HG03039 (cell line): ENCODE measurements at regions not wholly inside any gene's neighbourhood (a gene's known extent, or its start where the extent isn't known, plus 50 kb on each side); places are given as distances from the start of the nearest gene placed in this dataset.

Source experiments
- ATAC-seq: cut with Tn5 transposase; IDR thresholded peaks from one replicate; pipeline ENCODE4 v1.9.1; 2021; ENCODE audit warnings: mild to moderate bottlenecking, moderate library complexity; ENCODE audit not compliant: unreplicated experiment

GRCh38 chr18:77501266-77501665 is 251.6 kb downstream of the GALR1 start:
- ATAC-seq, result no peak

DNA sequence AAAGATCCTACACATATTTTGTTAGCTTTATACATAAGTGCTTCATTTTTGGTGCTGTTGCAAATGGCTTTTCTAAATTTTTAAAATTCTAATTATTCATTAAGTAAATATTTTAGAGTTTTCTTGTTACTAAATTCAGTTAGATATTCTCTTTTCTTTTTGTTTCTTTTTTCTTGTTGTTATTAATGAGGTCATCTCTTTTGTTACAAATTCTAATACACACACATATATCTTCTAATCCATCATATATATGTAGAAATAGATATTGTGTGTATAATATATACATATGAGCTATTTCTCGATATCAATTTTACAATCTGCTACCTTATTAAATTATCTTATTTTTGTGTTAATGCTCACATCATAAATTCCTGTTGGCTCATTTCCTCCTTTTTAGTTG is 255.9 kb downstream of the GALR1 start:
- no peak for ATAC-seq

DNA sequence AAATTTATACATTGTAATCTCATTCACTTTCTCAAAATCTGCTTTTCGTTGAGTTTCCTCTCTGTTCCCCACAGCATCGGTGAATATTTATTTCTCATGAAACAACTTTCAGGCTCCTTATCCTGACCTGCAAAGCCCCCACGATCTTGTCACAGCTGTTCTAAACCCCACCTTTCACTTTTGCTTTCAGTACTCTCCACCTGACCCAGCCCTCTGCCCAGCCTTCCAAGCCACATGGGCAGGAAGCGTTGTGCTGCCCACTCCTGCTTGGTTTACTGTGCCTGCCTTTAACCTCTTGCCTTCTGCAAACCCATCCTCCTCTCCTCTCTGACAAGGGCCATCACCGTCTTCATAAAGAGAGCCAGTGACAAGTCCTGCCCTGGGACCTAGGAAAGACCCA is 262.5 kb downstream of the GALR1 start:
- no peak for ATAC-seq

DNA sequence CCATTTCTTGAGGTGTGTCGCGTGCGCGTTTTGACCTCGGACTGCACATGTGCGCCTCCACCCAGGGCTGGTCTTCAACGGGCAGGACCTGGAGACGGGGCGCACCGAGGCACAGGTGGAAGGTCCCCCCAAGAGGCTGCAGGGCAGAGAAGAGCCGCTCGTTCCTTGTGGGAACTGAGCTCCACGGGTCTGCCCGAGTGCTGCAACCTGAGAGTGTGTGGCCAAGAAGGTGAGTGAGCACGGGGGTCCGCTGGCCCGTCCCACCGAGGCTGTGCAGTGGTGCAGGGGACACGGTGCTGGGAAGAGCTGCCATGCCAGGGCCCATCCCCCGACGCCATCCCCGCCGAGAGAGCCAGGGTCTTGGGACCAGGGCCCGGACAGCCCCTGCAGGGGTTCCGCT is 268.3 kb downstream of the GALR1 start:
- ATAC-seq, result no peak

DNA sequence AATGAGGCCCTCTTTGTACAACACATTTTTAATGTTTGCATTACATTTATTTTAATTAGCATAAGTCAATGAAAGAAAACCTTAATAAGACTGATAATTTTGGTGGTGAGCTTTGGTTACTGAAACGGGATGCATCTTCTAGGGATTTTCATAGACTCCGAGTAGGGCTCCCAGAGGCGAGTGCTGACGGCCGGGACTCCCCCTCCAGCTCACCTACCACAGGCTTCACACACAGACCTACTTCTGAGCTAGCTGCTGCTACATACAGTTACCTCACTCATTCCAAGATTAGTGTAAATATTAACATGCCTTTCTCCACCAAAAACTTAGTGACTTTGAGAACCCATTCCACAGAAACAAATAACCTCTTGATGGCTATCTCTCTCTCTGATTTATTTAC is 271.1 kb downstream of the GALR1 start:
- ATAC-seq, result no peak

DNA sequence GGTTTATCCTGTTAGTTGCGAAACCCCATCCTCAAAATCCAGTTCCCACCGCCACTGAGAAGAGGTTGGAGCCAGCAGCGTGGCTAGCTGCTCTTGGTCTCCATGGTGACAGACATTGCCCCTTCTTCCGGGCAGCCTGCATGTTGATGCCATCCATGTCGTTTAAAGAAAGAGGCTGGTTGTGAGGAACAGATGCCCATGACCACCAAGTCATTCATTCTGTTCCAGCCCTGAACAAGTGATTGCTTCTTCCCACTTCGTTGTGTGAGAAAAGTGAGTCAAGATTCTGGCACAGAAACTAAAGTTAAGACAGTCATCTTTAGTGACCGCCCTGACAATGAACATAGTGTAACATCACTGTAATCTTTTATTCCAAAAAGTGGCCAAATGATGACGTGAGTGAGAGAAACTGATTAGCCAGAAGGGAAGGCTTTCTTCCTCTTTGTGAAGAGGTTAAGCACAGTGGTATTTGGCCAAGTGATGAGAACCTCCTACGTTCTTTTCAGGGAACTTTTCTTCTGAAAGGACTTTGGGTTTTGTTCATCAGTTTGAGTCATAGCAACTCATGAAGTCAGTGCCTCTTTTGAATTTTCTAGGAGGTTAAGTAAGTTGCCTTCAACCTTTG is 272.5 kb downstream of the GALR1 start:
- no peak for ATAC-seq

DNA sequence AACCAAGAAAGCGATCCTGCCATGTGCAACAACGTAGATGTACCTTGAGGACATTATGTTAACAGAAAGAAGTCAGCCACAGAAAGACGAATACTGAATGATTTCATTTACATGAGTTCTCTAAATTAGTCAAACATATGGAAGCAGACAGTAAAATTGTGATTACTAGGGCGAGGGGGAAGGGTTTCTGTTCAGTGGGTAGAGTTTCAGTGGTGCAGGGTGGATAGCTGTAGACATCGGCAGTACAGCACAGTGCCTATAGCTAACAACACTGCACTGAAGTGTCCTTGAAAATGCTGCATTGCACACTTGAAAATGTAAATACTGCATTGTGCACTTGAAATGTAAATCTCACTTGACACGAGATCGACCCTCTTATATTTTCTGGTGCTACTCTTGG is 275.3 kb downstream of the GALR1 start:
- no peak for ATAC-seq

DNA sequence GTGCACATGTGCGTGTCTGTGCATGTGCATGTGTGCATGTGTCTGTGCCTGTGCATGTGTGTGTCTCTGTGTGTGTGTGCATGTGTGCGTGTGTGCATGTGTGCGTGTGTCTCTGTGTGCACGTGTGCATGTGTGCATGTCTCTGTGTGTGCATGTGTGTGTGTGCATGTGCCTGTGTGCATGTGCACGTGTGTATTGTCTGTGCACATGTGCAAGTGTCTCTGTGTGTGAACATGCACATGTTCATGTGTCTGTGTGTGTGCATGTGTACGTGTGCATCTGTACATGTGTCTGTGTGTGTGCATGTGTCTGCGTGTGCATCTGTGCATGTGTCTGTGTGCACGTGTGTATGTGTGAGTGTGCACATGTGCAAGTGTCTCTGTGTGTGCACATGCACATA is 277.3 kb downstream of the GALR1 start:
- no peak for ATAC-seq

- ATAC-seq, result no peak
These were observed 279.2 kb downstream of the GALR1 start for GRCh38 chr18:77528872-77529271.

DNA sequence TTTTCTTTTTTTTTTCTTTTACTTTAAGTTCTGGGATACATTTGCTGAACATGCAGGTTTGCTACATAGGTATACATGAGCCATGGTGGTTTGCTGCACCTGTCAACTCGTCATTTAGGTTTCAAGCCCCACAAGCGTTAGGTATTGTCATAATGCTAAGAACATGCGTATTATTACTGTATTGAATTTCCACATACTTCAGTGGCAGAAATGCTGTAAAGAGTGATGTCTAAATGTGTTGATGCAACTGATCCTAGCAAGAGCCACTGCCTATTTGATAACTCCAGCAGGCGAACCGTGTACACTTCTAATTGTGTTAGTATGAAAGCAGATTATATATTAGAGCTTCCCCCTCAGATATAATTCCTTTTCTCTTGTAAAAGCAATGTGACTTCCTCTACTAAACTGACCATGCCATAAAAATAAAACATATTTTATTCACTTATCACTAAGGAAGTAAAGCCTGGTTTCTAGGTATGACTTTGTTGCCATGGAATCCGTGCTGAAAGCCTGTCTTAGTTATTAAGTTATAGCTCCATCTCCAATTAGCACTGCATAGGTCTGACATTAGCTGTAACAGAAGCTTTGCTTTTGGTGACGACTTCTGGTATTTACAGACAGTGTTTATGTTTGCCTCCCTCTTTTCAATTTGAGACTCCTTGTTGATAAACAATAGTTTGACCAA is 280.0 kb downstream of the GALR1 start:
- no peak for ATAC-seq

- no peak for ATAC-seq
These were observed 281.1 kb downstream of the GALR1 start for GRCh38 chr18:77530732-77531131.

DNA sequence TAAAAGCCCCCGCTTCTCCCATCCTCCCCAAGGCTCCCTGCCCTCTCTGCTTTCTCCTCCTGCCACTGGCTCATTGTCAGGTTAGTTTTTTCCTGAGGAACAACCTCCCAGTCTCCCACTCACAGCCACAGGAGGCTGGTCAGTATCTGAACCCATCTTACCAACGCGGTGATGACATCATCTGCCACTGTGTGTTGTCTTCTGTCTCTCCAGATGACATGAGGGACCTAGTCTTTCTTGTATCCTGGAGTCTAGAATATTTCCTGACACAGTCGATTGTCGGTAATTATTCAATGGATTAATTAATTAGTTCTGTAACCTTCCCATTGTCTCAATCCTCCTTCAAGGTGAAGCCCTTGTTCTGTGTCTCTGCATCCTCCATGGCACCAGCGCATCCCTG is 290.2 kb downstream of the GALR1 start:
- no peak for ATAC-seq

DNA sequence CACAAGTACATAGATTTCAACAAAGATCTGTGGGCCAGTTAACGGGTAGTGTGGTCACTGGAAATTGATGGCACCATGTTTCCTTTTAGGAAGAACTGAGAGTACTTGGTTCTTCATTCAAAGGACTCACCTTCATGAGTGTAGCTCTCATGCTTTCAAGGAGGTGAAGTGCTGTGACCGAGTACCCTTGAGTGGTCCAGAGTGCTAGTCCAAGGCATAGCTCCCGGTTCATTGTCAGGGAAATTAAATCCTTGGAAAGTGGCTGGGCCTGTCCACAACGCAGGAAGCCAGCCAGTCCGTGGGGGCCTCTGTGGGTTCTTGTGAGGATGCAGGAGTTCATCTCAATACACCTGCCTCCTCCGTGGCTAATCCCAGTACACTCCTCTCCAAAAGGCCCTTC is 295.1 kb downstream of the GALR1 start:
- ATAC-seq, result no peak

DNA sequence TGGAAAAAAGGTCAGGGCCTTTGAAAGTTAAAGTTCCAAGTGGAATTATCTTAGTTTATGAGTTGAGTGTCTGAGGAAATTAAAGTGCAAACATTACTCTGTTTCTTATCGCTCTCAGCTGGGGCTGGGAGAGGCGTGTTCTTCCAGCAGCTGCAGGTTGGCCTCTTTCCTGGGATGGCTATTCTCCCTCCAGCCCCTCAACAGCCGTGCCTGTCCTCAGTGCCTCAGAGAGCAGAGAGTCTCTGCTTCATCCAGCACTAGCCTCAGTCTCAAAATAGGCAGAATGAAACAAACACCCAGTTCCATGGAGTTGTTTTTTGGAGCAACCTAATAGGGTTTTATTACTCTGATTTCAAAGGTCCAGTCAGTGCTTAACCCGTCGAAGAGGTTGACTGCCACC is 298.1 kb downstream of the GALR1 start:
- no peak for ATAC-seq

DNA sequence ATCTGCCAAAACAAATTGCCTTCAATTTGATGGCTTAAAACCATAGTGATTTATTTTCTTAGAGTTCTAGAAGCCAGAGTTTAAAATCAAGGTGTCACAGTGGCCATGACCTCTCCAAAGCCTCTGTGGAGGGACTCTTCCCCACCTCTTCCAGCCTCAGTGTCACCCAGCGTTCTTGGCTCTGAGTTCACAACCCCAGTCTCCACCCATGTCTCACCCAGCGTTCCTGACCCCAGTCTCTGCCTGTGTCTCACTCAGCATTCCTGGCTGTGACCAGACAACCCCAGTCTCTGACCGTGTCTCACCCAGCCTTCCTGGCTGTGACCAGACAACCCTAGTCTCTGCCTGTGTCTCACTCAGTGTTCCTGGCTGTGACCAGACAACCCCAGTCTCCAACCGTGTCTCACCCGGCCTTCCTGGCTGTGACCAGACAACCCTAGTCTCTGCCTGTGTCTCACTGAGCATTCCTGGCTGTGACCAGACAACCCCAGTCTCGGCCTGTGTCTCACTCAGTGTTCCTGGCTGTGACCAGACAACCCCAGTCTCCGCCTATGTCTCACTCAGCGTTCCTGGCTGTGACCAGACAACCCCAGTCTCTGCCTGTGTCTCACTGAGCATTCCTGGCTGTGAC is 299.3 kb downstream of the GALR1 start:
- no peak for ATAC-seq

- no peak for ATAC-seq
These were observed 301.0 kb downstream of the GALR1 start for GRCh38 chr18:77550625-77551024.

- no peak for ATAC-seq
These were observed 301.4 kb downstream of the GALR1 start for GRCh38 chr18:77551055-77551454.

DNA sequence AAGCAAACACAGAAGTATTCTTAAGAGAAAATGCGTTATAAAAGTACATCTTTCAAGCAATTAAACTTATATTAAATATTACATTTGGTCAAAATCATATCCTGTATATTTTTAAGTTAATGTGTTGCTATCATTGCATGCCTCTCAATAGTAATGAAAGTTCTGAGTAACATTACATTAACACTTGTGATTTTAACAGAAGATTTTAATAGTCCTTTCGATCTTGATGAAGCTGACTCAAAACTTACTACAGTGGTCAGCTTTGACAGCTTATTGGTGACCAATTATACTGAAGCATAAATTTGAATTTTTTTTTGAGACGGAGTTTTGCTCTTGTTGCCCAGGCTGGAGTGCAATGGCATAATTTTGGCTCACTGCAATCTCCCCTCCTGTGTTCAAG is 303.3 kb downstream of the GALR1 start:
- ATAC-seq, result no peak

DNA sequence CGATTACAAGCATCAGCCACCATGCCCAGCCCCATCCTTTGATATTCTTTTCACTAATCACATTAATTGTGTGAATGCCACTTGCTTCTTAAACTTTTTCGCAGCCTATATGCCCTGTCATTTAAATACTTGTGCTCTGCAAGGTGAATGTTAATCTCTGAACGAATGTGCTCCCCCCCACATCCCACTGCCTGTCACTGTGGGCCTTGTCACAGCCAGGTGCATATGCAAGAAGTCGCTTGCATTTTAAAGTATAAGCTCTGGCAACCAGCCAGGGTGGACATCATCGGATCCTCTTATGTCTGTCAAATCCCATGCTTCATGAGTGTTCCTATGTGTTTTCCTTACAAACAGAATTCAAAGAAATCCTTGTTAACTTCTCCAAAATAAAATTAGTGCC is 304.4 kb downstream of the GALR1 start:
- ATAC-seq, result no peak

GRCh38 chr18:77557046-77557587 is 307.5 kb downstream of the GALR1 start:
- ATAC-seq, result no peak

DNA sequence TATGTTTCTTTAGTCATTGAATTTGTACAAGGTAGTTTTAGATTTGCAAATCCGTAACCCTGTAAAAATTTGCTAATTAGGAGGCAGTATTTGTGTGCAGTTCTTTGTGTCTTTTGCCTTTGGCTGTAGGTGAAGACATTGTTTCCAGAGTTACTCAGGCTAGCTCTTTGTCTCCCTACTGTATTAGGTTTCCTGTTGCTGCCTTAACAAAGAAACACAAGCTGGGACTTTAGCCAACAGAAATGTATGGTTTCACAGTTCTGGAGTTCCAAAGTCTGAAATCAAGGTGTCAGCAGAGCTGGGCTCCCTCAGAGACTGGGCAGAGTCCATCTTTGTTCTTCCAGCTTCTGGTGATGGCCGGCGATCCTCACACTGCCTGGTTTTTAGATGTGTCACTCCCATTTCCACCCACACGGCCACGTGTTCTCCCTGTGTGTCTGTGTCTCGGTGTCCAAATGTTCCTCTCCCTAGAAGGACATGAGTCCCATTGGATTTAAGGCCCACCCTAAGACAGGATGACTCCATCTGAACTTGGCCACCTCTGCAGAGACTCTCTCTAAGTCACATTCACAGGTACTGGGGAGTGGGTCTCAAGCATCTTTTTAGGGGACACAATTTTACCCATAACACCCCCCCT is 309.7 kb downstream of the GALR1 start:
- no peak for ATAC-seq
